T-helper 2 cell treated with Interferon-gamma antibody and Interleukin-4, amounts not matched to agents 100 ng/mL and 5 ng/mL, for 36 hours (primary cell): ENCODE measurements at regions not wholly inside any gene's neighbourhood (a gene's known extent, or its start where the extent isn't known, plus 50 kb on each side); places are given as distances from the start of the nearest gene placed in this dataset.
"Not testable (repeated sequence)": the region's sequence is repeated elsewhere in the genome, so short reads cannot be mapped to it uniquely, and the experiment has no call there.

ENCODE experiments used
- intact Hi-C: fragments of 100-400 bp; cut with micrococcal nuclease; formaldehyde crosslinking; loops from one replicate; pipeline ENCODE4 v1.15.1; 2023

DNA sequence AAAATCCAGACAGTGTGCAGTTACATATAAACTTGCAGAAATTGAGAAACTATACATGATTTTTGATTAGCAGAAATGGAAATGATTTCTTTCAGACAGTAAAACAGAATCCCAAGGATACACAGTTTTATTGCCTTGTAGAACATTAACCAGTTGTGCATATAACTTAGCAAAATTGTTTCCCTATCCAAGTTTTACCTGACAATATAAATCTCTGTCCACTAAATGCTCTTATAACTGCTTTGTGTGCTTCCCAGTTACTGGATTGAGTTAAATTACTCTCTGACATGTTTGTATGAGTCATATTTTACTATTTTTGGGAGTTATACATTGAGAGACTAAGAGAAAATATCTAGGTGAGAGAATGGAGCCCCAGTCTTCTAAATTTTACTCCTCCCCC lies 563.4 kb downstream of the SH2D4B start:
- intact Hi-C loops = no loop called here

DNA sequence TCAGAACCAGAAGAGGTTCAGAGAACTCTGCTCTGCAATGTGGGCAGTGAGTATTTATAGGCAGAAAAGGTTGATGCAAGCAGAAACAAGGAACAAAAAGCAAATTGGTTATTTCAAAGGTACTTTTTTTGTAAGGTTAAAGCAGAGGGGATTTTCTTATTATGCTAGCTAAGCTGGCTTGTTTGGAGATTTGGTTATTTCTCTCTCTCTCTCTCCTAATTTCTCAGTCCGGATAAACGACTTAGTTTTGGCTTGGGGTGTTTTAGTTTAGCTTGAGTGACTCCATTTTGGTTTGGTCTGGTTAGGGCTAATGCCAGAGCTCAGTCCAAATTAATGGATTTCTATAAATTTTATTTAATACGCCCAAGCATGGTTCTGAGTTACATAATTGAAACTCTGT lies 566.8 kb downstream of the SH2D4B start:
- intact Hi-C loops = no loop called here

DNA sequence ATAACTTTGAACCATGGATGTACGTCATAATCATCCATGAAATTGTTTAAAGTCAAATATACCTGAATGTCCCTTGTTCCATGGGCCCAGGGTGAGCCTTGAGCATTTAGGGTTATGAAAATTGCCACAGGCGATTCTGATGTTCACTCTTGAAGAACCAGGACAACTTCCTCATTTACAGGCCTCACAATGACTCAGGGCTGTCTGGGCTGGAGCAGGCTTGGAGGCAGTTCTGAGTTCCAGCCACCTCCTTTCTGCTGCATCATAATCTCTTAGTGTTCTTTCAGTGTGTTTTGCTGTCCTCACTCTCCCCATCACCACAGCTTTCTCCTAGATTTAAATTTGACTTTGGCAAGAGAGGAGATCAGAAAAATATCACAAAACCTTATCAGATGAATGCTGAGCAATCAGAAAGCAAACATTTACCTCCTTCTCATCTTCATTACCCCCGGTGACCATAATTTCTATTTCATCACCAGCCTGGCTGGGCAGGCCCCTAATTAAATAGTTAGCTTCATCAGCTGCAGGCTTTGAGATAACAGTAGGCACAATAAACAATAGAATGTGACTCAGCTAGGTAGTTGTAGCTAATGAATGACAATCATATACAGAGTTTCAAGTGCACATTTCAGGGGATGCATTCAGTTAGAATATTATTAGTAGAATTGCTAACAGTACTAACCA lies 571.0 kb downstream of the SH2D4B start:
- intact Hi-C loops = no loop called here

DNA sequence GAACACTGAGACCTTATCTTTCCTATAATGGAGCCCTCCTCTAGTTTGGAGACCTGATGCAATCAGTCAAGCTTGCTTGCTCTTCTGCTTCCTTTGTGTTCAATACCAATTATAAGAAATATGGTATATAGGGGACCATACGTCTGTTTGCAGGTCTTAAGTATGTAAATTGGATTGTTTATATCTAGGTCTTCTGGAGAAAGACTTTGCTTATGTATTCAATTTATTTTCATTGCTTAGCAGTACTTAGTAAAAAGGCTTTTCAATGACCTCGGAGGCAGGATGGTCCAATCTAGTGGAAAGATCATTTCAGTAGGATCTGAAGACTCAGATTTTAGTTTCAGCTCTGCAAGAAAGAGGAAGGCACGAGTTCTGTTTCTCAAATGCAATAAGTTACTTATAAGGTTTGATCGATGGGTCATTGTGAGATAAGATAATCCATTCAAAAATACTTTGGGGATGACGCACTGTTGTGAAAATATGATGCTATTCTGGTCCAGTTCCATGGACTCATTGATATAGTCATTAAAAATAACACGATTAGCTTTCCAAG lies 571.6 kb downstream of the SH2D4B start:
- intact Hi-C loops = no loop called here

DNA sequence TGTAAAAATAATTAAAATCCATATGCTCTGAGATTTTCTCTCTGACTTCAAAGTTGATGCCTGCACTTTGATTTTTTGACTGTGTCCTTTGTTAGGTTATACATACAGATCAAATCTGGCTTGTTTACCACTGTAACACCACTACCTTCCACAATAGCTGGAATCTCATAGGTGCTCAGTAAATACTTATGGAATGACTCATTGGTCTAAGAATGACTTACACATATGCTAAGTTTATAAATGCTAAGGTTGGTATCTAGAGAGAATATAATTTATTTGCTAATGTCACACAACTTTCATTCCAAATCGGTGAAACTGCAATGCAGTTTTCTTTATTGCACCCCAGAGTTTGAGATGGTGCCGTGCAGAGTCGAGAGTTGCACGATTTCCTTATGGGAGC lies 578.5 kb downstream of the SH2D4B start:
- intact Hi-C loops = no loop called here

DNA sequence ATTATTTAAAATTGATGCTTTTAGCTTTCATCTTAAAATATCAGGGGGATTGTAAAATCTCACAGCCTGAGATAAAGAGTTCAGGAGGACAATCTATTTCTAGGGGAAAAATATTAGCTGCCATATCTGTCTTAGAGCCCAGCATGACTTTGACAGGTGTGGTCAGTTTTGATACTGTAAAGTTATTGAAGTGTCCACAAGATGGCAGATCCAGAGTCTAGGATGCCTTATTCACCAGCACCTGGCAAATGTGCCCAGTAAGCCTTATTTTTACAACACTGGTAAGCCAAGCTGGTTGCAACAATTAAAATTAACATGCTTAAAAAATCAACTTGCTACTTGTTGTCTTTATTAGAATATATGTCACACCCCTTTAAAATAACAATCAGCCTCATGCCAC lies 579.3 kb downstream of the SH2D4B start:
- intact Hi-C loops = no loop called here

DNA sequence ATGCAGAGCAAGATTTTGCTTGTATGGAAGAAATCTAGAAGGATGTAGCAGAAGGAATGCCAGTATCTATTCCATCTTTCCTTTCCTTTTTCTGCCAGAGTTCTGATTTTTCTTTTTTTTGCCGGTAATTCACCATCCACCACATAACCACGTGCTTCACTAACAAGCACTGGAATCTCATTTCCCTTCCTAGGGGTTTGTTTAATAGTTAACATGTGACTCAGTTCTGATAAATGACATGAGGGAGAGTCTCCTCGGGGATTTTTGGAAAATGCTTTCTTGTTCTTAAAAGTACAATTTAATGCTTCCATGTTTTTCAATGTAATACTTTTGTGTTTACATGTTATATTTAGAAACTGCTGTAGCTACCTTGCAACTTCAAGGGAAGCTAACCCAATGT lies 590.2 kb downstream of the SH2D4B start:
- intact Hi-C loops = no loop called here

DNA sequence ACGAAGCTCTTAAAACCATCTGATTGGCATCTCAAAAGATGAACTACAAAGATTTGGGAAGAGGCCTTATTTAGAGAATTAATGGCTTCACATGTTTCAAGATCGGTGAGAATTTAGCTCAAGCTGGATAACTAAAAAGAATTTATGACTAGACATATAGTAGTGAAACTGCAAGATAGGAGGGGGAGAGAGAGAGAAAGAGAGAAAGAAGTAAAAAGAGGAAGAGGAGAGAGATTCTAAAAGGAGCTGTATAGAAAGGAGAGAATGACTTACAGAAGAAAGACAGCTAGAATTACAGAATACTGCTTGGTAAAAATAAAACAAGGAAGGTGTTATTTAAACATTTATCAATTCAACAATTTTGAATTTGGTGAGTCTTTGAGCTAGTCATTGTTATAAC lies 592.3 kb downstream of the SH2D4B start:
- intact Hi-C loops = no loop called here

DNA sequence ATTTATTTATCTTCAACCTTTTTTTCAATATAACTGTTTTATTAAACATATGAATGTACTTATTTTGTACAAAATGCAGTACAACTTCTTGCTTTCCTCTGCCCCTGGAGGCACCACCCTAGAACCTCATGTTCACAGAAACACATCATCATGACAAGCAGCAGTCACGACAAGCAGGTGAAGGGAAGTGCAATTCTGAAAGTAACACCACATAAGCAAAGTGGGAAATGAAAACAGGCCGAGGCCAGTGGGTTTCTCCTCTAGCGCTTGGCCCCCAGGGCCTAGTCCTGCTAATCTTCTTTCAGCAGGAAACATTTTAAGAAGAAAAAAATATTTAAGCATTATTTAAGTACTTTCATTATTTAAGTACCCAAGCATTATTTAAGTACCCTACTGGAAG lies 598.1 kb downstream of the SH2D4B start:
- intact Hi-C loops = no loop called here

DNA sequence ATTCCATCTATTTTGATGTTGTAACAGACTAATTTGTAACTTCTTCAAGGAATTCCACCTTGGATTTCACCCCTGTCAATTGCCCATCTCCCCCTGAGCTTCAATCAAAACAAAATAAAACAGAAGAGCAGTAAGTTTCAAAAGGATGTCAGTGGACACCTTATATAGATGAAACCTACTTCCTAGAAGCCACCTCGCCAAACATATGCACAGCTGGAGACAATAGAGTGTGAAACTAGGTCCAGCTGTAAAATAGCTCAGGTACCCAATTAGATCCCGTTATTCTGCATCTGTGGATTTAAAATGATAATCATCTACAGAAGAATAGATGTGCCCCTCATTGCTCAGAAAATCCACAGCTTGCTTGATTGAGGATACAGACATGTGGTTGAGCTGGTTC lies 598.6 kb downstream of the SH2D4B start:
- intact Hi-C loops = no loop called here

DNA sequence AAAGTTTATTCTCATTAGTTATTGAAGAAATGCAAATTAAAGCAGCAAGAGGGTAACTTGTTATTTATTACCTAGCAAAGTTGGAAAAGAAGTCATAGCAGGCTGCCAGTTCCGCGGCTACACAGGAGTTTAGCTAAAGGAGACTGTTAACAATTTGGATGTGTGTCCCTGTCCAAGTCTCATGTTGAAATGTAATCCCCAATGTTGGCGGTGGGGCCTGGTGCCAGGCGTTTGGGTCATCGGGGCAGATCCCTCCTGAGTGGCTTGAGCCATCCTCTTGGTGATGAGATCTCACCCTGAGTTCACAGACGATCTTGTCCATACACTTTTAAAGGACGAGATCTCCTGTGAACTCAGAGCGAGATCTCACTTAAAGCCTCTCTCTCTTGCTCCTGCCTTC lies 608.3 kb downstream of the SH2D4B start:
- intact Hi-C loops = no loop called here

DNA sequence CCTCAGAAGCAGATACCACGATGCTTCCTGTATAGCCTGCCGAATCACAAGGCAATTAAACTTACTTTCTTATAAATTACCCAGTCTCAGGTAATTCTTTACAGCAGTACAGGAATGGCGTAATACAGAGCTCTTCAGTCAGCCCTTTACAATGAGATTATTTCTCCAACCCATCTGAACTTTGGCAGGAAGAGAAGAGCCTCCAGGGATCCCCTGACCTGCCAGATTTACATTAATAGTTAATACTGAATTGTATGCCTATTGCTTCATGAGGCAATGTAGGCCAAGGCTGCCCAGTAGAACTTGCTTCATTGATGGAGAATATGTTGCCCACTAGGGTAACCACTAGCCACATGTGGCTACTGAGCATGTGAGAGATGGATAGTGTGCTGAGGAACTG lies 608.7 kb downstream of the SH2D4B start:
- intact Hi-C loops = no loop called here

DNA sequence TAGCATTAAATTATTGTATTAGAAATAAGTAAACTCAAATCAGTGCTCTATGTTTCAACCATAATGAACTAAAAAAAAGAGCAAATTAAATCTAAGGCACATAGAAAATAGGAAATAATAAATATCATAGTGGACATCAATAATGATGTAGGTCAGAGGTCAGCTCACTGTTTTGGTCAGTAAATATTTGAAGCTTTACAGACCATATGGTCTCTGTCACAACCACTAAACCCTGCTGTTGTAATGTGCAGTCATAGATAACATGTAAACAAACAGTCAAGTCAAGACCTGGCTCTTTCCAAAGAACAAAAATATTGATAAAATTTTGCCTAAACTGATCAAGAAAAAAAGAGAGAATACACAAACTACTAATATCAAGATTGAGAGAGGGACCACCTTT lies 615.0 kb downstream of the SH2D4B start:
- intact Hi-C loops = no loop called here

DNA sequence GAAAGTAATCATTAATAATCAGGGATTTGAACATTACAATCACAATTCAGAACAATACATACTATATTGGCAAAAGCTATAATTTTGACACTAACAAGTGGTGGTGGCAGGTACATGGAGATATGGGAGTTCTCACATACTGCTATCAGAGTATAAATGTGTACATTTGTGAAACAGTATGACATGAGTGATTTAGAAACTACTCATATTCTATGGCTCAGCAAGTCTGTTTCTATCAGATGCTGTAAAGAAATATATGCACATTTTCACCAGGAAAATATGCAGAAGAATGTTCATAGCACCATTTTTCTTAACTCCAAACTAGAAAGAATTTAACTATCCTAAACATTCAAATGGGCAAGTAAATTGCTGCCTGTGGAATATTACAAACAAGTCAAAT lies 620.0 kb downstream of the SH2D4B start:
- intact Hi-C loops = no loop called here

DNA sequence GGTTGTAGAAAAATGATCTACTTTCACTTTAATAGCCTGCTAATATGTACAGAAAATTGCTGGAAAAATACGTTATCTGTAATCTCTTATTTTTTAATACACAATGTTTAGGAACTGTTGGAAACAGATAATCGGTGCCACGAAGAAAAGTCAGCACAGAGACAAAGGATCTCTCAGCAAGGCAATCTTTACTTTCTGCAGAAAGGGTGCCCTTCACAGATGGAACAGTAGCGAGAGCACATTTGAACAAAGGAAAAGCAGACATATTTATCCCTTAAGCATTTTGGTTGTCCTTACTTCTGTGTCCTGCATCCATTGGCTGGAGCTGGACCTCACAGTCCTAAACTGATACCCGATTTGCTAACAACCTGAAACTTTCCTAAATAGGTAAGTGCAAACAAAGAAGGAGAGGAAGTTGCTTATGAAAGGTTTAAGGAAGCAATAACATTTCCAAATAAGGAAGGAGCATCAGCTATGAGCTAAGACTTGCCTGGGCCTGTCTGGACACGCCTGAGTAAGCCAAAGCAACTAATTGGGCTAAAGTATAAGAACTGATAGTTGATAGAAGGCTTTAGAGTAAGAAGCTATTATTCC lies 640.0 kb downstream of the SH2D4B start:
- intact Hi-C loops = no loop called here

DNA sequence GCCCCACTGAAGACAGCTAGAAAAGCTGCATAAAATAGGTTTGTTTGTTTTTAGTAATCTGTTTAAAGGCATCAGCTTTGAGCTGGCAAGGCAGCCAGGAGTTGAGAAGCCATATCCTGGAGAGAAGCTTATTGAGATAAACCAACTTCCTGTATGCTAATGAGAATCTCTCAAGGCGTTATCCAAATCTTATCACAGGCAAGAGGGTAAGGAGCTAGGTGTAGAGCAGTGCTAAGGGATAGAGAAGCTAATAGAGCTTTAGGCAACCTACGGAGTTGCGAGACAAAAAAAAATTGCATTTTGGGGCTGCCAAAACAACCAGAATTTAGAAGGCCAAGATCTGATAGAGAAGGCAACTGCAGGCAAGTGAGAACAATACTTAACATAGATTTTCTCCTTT lies 641.6 kb downstream of the SH2D4B start:
- intact Hi-C loops = no loop called here

DNA sequence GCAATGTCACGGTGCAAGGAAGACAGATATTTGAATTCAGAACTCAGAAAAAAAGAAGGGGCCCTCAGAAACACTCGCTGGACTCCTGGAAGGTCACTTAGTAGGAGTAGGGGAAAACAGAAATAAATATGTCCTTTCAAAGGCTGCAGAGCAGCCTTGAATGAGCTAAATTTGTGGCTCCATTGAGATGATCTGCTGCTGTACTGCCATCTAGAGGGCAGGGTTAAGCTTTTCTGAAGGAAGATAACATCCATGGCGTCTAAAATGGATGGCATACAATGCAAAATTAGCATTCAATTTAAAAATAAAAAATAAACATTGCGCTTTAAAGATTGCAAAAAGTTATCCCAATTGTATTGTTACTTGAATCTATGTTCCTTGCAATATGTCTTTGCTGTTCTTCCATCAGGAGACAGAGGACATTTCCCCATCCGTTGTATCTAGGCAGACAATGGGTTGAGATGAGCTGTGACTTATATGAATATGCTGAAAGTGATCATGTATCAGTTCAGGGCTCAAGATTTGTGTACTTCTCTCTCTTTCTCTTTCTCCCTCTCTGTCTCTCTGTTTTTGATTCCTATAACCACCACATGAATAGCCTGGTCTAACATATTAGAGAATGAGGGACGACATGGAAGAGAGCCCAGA lies 642.2 kb downstream of the SH2D4B start:
- intact Hi-C loops = no loop called here

DNA sequence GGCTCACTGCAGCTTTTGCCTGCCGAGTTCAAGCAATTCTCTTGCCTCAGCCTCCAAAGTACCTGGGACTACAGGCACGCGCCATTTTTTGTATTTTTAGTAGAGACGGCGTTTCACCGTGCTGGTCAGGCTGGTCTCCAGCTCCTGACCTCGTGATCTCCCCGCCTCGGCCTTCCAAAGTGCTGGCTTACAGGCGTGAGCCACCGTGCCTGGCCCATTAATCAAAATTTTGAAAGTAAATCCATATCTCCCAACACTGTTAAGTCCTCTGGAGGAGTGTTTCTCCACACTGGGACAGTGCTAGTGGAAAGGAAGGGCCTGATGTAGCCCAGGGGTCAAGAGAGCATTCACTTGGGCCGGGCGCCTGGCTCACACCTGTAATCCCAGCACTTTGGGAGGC lies 644.6 kb downstream of the SH2D4B start:
- intact Hi-C loops = no loop called here

DNA sequence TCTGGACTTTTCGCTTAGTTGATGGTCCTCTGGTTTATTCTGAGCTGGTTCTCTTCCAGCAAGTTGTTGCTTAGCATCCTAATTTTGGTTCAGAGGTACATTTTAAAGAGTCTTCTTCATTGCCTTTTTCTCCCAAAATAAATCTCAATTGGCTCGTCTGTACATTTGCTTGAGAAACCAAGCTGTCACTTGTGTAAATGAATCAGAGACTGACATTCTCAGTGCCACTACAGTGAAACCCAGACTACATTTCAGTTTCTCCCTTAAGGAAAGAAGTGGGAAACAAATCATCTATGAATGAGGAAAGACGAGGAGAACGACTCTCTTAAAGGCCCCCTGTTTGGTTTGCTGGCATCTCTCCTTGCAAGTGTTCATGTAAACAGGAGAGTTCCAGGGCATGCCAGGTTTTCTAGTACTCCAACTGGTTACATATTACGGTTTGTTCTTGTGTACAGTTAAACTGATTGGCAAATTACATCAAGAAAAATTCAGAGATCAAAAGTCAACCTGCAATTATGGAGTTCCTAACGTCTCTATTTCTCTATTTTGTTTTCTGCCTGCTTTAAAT lies 654.6 kb downstream of the SH2D4B start:
- intact Hi-C loops = no loop called here

DNA sequence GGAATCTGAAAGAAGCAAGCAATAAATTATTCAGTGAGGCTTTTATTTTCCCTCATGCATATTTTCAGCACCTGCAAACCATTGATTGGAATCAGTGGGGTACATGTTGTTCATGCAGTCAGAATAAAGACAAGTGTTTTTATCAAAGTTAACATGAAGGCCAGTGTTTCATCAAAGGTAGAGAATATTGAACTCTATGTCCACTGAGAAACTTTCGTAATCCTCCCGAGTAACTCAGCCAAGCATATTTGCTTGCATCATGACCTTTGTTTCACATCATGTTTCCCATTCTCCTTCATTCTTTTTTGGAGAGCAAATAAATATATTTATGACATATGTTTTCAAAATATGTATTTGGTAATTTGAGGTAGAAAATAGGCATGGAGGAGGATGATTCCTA lies 663.1 kb downstream of the SH2D4B start:
- intact Hi-C loops = no loop called here

DNA sequence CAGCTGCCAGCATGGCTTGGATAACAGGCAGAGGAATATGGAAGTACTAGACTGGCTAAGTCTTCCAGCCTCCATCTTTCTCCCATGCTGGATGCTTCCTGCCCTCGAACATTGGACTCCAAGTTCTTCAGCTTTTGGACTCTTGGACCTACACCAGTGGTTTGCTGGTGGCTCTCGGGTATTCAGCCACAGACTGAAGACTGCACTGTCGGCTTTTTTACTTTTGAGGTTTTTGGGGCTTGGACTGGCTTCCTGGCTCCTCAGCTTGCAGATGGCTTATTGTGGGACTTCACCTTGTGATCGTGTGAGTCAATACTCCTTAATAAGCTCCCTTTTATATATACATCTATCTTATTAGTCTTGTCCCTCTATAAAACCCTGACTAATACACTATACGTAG lies 667.6 kb upstream of the NRG3 start:
- intact Hi-C loops = not testable (repeated sequence)

DNA sequence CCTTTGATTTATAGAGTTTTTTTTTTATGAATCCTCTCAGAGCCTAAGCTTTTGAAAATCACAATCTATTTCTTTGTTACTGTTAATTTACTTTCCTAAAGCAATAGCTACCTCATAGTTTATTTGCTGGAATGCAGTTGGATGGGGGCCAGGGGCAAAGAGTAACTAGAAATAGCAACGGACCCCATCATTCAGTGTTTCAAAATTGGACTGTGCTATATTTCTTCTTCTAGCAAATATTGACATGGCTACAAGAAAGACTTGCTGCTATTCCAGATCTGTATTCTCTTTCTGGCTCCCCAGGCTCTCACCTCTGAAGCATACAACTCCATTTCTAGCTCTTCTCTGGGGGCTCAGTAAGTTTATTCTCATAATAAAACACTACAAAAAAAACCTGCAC lies 661.6 kb upstream of the NRG3 start:
- intact Hi-C loops = no loop called here

DNA sequence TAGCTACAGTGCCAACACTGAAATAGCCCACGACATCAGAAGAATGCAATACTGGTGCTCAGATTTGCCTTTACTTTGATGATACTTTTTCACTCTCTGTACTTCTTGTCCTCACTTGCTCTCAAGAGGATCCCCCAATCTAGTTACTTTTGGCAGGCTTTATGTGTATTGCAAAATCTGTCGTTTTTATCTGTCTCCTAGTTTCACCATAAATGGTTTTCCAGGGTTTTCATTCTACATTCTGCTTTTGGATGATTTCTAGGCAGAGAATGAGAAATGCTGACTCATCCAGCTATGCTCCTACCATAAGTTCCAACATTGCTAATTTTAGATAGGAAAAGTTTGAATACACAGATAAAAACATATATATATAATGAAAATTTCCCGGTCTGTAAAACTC lies 659.5 kb upstream of the NRG3 start:
- intact Hi-C loops = no loop called here
